ENCODE measurements at regions not wholly inside any gene's neighbourhood (a gene's known extent, or its start where the extent isn't known, plus 50 kb on each side); places are given as distances from the start of the nearest gene placed in this dataset.
A peak's percentile ranks its signal among the peaks of the same experiment; 100 is the strongest.

GRCh38 chr11:96466607-96467006 is 76.8 kb downstream of the JRKL start:
- in situ Hi-C loops (cut with MboI): loop anchor here (10.0 to 25.0 kb wide), 2 partner anchors 668 to 821 kb away; no protein-coding TSS in a partner anchor
- TF ChIP-seq ZNF184 (CRISPR knock-in tag; IDR thresholded peaks at IDR 0.05) (no peak), NFIC (IDR thresholded peaks at IDR 0.05) (no peak), MAFK (IDR thresholded peaks at IDR 0.05; ENCODE audit: low read length) (0 out of 2 replicates have a peak, but pooled peaks have one; percentile 10), C11orf30 (IDR thresholded peaks at IDR 0.05; ENCODE audit: low read depth) (peak; percentile 68; the same call in 1 of the 2 replicates), ARID2 (IDR thresholded peaks at IDR 0.05) (no peak), ZNF644 (tag; IDR thresholded peaks at IDR 0.05; ENCODE audit: low read depth) (no peak), FUS (optimal IDR thresholded peaks at IDR 0.05; ENCODE audit: low read depth, low read length) (no peak), TRIM25 (IDR thresholded peaks at IDR 0.05; ENCODE audit: borderline replicate concordance) (no peak), TARDBP (IDR thresholded peaks at IDR 0.05) (no peak), RFX1 (IDR thresholded peaks at IDR 0.05) (no peak), ELK1 (CRISPR knock-in tag; IDR thresholded peaks at IDR 0.05) (no peak), ZNF316 (IDR thresholded peaks at IDR 0.05) (peak; percentile 66), MLX (CRISPR knock-in tag; conservative IDR thresholded peaks at IDR 0.05) (no peak), ETV1 (tag; conservative IDR thresholded peaks at IDR 0.05; ENCODE audit: low read depth) (no peak), NR2C2 (CRISPR knock-in tag; IDR thresholded peaks at IDR 0.05) (no peak), NR2C2 (tag; IDR thresholded peaks at IDR 0.05) (no peak), TFAM (CRISPR knock-in tag; conservative IDR thresholded peaks at IDR 0.05) (no peak), MAFG (tag; conservative IDR thresholded peaks at IDR 0.05) (peak; percentile 49; the same call in 1 of the 2 replicates), ZNF668 (CRISPR knock-in tag; IDR thresholded peaks at IDR 0.05) (no peak), SP2 (IDR thresholded peaks at IDR 0.05; ENCODE audit: extremely low read depth, low read depth, low read length, poor library complexity, severe bottlenecking) (no peak)
- TF ChIP-seq, protein P1, sequence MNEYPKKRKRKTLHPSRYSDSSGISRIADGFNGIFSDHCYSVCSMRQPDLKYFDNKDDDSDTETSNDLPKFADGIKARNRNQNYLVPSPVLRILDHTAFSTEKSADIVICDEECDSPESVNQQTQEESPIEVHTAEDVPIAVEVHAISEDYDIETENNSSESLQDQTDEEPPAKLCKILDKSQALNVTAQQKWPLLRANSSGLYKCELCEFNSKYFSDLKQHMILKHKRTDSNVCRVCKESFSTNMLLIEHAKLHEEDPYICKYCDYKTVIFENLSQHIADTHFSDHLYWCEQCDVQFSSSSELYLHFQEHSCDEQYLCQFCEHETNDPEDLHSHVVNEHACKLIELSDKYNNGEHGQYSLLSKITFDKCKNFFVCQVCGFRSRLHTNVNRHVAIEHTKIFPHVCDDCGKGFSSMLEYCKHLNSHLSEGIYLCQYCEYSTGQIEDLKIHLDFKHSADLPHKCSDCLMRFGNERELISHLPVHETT (CRISPR knock-in tag; conservative IDR thresholded peaks at IDR 0.05 in 1 of 2, IDR thresholded peaks at IDR 0.05 in 1 of 2): no peak

More at GRCh38 chr11:96466607-96467006, 76.8 kb downstream of the JRKL start:
- Histone ChIP-seq H3K9me3 (replicated peaks; ENCODE audit: control insufficient read depth, insufficient read depth, low read depth, low read length) (no peaks in the 10 kb centered on the region), H3K4me3 (no peak overlapping the region), H4K20me1 (replicated peaks; ENCODE audit: control insufficient read depth, insufficient read depth, low read length) (no peaks in the 10 kb centered on the region), H3K27me3 (ENCODE audit: control insufficient read depth in 2 of 2, insufficient read depth in 2 of 2, low read length in 2 of 2) (no peaks in the 10 kb centered on the region), H3K4me2 (ENCODE audit: insufficient read depth, low read length) (no peak overlapping the region), H2AFZ (ENCODE audit: low read depth, low read length) (no peak overlapping the region), H3K27ac (ENCODE audit: extremely low read depth, low read depth, low read length) (no peak overlapping the region), H3K9me1 (ENCODE audit: control insufficient read depth, insufficient read depth, low read length) (no peaks in the 10 kb centered on the region), H3K79me2 (ENCODE audit: control insufficient read depth, insufficient read depth, low read length) (no peaks in the 10 kb centered on the region), H3K4me1 (replicated peaks in 1 of 2; ENCODE audit: control insufficient read depth in 2 of 2, insufficient read depth in 2 of 2, low read length in 2 of 2) (peaks cover 0 to 3% of the 10 kb centered on the region in 2 experiments; a peak in 1 of 5 replicates), H3K9ac (ENCODE audit: insufficient read depth in 1 of 2, low read depth in 2 of 2, low read length in 2 of 2) (no peak overlapping the region), H3K36me3 (ENCODE audit: control insufficient read depth, insufficient read depth, low read length) (no peaks in the 10 kb centered on the region)
- ChIA-PET POLR2A (no interaction called here), CTCF (ENCODE audit: low intra/inter-chr PET ratio) (no interaction called here)
- ATAC-seq (no peak), FAIRE-seq (no peak), DNase-seq (ENCODE audit: extremely low read depth in 1 of 4, low spot score in 3 of 4) (no peak)
- BruUV-seq (replicated peaks): no TSS peak
- intact Hi-C loops (cut with micrococcal nuclease): loop anchor here (5.0 to 10.0 kb wide), 2 partner anchors 51 to 458 kb away; no protein-coding TSS in a partner anchor
- 68% methylated on average over 2 of the region's 2 CpGs for WGBS (ENCODE audit: insufficient coverage, low coverage, missing lambda C conversion rate)

Data from K562 (cell line).